Omental fat pad (tissue), 3 donors: ENCODE measurements at regions not wholly inside any gene's neighbourhood (a gene's known extent, or its start where the extent isn't known, plus 50 kb on each side); places are given as distances from the start of the nearest gene placed in this dataset.
"Not testable (repeated sequence)": the region's sequence is repeated elsewhere in the genome, so short reads cannot be mapped to it uniquely, and the experiment has no call there.

Experiments
- ATAC-seq: fragments of 150-250 bp; one replicate; pipeline ENCODE4 v1.9.1; 2016; ENCODE audit warnings: mild to moderate bottlenecking, moderate library complexity; ENCODE audit not compliant: low FRiP score
- DNase-seq: peaks from one replicate; pipeline ENCODE4 v3.0.0-alpha.2; 2019; ENCODE audit warnings: low spot score
- TF ChIP-seq, protein P1 (sequence below), 3 donors: fragments of 450-650 bp; IDR thresholded peaks; one replicate each; pipeline ENCODE4 v1.5.1; 2016 to 2017; ENCODE audit warnings: antibody characterized with exemption in 3 of 3, mild to moderate bottlenecking in 3 of 3, moderate library complexity in 2 of 3

DNA sequence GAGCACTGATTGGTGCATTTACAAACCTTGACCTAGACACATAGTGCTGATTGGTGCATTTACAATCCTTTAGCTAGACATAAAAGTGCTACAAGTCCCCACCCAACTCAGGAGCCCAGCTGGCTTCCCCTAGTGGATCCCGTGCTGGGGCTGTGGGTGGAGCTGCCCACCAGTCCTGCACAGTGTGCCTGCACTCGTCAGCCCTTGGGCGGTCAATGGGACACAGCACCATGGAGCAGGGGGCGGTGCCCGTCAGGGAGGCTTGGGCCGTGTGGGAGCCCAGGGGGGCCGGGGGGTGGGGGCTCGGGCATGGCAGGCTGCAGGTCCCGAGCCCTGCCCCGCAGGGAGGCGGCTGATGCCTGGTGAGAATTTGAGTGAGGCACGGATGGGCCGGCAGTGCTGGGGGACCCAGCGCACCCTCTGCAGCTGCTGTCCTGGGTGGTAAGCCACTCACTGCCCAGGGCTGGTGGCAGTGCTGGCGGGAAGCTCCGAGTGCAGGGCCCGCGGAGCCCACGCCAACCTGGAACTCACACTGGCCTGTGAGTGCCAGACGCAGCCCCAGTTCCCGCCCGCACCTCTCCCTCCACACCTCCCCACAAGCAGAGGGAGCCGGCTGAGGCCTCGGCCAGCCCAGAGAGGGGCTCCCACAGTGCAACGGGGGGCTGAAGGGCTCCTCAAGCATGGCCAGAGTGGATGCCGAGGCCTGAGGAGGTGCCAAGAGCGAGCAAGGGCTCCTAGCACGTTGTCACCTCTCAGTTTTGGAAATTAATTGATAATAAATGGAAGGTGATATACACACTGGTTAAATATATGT is 207.7 kb downstream of the RAP2B start:
- no peak for DNase-seq
- no peak for ATAC-seq
- TF ChIP-seq, protein P1, sequence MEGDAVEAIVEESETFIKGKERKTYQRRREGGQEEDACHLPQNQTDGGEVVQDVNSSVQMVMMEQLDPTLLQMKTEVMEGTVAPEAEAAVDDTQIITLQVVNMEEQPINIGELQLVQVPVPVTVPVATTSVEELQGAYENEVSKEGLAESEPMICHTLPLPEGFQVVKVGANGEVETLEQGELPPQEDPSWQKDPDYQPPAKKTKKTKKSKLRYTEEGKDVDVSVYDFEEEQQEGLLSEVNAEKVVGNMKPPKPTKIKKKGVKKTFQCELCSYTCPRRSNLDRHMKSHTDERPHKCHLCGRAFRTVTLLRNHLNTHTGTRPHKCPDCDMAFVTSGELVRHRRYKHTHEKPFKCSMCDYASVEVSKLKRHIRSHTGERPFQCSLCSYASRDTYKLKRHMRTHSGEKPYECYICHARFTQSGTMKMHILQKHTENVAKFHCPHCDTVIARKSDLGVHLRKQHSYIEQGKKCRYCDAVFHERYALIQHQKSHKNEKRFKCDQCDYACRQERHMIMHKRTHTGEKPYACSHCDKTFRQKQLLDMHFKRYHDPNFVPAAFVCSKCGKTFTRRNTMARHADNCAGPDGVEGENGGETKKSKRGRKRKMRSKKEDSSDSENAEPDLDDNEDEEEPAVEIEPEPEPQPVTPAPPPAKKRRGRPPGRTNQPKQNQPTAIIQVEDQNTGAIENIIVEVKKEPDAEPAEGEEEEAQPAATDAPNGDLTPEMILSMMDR (IDR thresholded peaks at IDR 0.05) = no peak

DNA sequence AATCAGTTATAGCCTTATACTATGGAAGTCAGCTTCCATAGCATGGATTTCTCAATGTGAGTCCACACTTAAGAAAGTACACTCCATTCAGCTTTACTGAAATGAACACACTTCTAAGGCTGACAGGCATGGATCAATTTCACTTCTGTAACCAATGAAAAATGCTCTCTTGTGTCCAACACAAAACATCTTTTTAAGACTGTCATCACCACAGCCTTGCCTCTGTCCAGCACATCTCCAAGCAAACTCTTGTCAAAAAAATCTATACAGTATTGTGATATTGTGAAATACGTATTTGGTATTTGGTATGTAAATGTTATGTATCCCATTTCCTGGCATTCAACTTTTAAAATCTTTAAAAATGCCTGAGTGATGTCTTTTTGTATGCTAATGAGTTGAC is 208.7 kb downstream of the RAP2B start:
- TF ChIP-seq, protein P1 (IDR thresholded peaks at IDR 0.05) = no peak
- ATAC-seq = no peak
- no peak for DNase-seq

DNA sequence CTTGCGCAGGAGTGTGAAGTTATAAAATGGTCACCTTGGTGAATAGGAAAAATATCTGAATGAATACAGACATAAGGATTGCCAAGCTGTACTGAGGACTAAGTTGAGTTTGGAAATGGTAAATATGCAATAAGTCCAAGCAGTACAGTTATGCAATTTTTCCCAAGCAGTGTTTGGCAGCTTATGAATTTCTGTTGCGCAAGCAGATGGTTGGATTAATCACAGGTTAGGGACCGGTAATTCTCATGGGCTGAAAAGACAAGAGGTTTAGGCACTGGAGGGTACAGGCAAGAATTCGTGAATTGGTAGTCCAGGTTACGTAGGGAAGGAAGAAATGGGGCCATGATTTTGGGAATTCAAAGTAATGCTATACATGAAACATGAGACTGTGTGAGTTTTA is 210.3 kb downstream of the RAP2B start:
- peak; percentile 96 for ATAC-seq
- DNase-seq = no peak
- TF ChIP-seq, protein P1 (IDR thresholded peaks at IDR 0.05) = no peak

DNA sequence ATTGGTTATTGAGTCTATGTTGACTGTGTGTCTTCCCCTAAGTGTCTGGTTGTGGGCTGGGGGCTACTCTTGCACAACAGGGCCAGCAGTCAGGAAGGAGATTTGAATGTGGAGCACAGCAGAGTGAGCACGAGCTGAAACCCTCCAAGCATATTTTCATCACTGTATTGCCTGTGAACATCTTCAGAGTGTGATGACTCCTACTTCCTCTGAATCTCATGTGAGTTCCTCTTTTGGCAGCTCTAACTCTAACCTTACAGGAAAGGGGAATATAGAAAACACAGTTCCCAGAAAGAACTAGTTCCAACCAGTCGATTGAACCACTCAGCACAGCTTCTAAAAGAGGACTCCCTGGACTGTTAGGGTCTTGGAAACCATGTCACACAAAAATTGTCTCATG is 211.6 kb downstream of the RAP2B start:
- no peak for ATAC-seq
- DNase-seq = no peak
- TF ChIP-seq, protein P1 (IDR thresholded peaks at IDR 0.05) = no peak

DNA sequence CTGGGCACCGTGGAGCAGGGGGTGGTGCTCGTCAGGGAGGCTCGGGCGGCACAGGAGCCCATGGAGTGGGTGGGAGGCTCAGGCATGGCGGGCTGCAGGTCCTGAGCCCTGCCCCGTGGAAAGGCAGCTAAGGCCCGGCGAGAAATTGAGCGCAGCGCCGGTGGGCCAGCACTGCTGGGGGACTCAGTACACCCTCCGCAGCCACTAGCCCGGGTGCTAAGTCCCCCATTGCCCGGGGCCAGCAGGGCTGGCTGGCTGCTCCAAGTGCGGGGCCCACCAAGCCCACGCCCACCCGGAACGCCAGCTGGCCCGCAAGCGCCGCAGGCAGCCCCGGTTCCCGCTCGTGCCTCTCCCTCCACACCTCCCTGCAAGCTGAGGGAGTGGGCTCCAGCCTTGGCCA is 216.3 kb downstream of the RAP2B start:
- ATAC-seq, DNase-seq: not testable (repeated sequence)

DNA sequence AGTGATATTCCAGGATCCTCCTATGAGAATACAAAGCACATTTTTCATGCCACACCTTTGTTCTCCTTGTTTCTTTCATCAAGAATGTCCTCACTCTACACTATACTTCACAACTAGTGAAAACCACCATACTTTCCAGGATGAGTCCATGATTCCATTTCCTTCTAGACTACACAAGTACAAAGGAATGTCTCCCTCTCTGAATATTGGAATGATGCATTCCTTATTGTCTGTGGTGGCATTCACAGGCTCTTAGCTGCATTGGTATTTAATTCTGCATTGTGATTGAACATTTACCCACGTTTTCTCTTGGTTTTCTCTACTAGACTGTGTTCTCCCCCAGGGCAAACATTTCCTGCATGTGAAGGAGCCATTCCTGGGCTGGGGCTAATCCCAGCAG is 217.5 kb downstream of the RAP2B start:
- TF ChIP-seq, protein P1 (IDR thresholded peaks at IDR 0.05) = no peak
- DNase-seq (no peak), ATAC-seq (no peak)

DNA sequence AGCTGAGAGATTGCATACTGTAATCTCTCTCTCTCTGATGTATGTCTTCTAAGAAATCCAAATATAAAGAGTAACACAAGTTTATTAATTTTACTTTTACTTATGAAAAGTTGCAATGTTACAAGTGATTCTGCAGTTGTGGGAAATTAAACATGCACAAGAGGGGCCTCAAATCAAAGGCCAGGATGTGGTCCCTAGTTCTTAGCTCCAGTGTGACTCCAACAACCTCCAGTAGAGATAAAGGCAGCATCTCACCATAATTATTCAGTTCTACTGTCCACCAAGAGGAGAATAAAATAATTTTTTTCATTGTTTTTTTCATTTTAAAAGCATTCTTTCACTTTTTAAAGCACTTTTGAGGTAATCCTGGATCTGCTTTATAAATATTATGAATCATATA is 223.3 kb downstream of the RAP2B start:
- ATAC-seq (no peak), DNase-seq (no peak)
- TF ChIP-seq, protein P1 (IDR thresholded peaks at IDR 0.05) = no peak
